ENCODE measurements at regions not wholly inside any gene's neighbourhood (a gene's known extent, or its start where the extent isn't known, plus 50 kb on each side); places are given as distances from the start of the nearest gene placed in this dataset.

GRCh38 chr10:3527869-3528268 lies 257.1 kb downstream of the KLF6 start:
- H4K20me1 ChIP-seq: no peaks in the 10 kb centered on the region
- H3K9ac ChIP-seq: no peak overlapping the region
- no peaks in the 10 kb centered on the region for H3K27me3 ChIP-seq
- TF ChIP-seq Cebpa-rat (IDR thresholded peaks at IDR 0.05): no peak
- peaks cover 0 to 39% (median 37%) of the 10 kb centered on the region in 11 experiments; a peak in 19 of 22 replicates for H3K9me3 ChIP-seq (replicated peaks in 1 of 11)
- peak overlapping the region in 8 of 11 experiments; percentile 27 to 74 (median 52); a peak in 12 of 22 replicates for H3K4me2 ChIP-seq
- H3K27ac ChIP-seq: peak overlapping the region in 1 of 11 experiments; percentile 63; a peak in 1 of 22 replicates
- no peak overlapping the region for H3K4me3 ChIP-seq
- peaks cover 34 to 72% (median 57%) of the 10 kb centered on the region in 10 experiments for H3K4me1 ChIP-seq
- H3K36me3 ChIP-seq: peaks cover 0 to 13% (median 0%) of the 10 kb centered on the region in 11 experiments; a peak in 3 of 22 replicates

DNA sequence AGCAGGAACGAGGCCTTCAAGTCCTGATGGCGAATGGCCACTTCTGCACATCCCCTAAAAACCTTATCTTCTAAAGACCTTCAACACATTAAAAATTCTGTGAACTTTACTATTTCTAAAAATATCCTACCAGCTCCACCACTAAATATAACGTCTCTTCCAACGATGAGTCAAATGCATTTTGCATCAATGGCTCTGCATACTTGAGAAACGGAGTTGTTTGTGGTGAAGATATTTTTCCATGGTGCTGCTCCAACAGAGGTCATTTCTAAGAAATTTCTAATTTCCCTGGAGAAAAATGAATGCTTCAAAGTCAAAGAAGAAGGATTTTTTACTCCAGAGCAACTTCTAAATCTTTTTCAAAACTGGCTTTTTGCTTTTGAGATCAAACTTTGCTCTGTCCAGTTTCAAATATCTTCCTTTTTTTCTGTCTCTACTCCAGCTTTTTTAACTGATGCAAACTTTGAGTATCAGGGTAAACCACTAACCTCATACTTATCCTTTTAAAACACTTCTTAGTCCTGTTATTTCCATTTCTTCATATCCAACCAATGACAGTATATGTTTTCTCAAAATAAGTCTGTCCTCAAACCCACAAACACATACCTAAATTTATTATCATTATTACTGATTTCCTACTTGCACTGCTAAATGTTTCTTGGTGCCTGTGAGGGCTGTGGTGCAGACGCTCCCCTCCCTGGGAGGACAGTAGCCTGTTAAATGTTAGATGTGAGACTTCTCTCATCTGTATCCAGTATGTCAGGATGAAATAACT lies 258.1 kb downstream of the KLF6 start:
- H3K4me2 ChIP-seq: peak overlapping the region; percentile 27 to 74 (median 50)

DNA sequence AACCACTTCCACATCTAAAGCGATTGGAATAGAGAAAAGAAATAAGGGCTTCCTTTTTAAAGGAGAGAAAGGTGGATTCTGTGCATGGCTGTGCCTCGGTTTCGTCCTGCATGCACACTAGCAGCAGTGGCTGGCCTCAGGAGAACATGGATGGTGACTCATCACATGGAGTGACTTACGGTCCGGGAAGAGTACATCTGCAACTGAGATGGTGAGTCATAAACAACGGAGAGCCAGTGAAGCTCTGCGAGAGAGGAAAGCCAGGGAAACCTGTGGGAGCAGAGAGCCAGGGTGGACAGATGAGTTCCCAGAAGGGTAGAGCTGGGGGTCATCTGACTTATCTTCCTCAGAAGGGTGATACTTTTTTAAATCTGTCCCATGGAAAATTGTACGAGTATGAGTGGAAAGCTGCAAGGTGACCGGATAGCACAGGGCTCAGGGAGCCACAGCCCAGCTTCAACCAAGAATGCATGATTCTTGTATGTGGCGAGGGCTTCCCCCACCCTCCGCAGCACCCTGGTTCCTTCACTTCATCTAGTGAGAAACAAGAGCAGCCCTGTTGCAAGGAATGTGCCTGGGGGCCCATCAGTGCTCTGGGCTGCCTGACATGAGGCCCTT lies 259.1 kb downstream of the KLF6 start:
- peaks cover 0 to 13% (median 0%) of the 10 kb centered on the region in 11 experiments; a peak in 3 of 22 replicates for H3K36me3 ChIP-seq
- no peak overlapping the region for H3K9ac ChIP-seq
- H3K4me1 ChIP-seq: peaks cover 26 to 53% (median 40%) of the 10 kb centered on the region in 10 experiments
- no peaks in the 10 kb centered on the region for H4K20me1 ChIP-seq
- H3K4me3 ChIP-seq: peak overlapping the region in 4 of 10 experiments; percentile 4 to 33 (median 6); a peak in 3 of 20 replicates
- H3K27me3 ChIP-seq: no peaks in the 10 kb centered on the region
- peaks cover 0 to 58% (median 53%) of the 10 kb centered on the region in 11 experiments; a peak in 19 of 22 replicates for H3K9me3 ChIP-seq (replicated peaks in 1 of 11)
- TF ChIP-seq Cebpa-rat (IDR thresholded peaks at IDR 0.05): no peak
- H3K27ac ChIP-seq: peak overlapping the region in 4 of 11 experiments; percentile 6 to 32 (median 19); a peak in 4 of 22 replicates
- peak overlapping the region in 7 of 11 experiments; percentile 27 to 74 (median 57); a peak in 10 of 22 replicates for H3K4me2 ChIP-seq

More for the DNA sequence above, 258.1 kb downstream of the KLF6 start:
- TF ChIP-seq Cebpa-rat (IDR thresholded peaks at IDR 0.05): no peak
- H3K4me1 ChIP-seq: peaks cover 26 to 62% (median 48%) of the 10 kb centered on the region in 10 experiments
- H3K9ac ChIP-seq: peak overlapping the region in 3 of 11 experiments; percentile 28 to 54 (median 34); a peak in 2 of 22 replicates
- H4K20me1 ChIP-seq: no peaks in the 10 kb centered on the region
- H3K27me3 ChIP-seq: no peaks in the 10 kb centered on the region
- H3K4me3 ChIP-seq: peak overlapping the region in 3 of 10 experiments; percentile 5 to 33 (median 7); a peak in 2 of 20 replicates
- peak overlapping the region in 9 of 11 experiments; percentile 6 to 63 (median 31); a peak in 10 of 22 replicates for H3K27ac ChIP-seq
- peaks cover 0 to 13% (median 0%) of the 10 kb centered on the region in 11 experiments; a peak in 3 of 22 replicates for H3K36me3 ChIP-seq
- H3K9me3 ChIP-seq (replicated peaks in 1 of 11): peaks cover 0 to 48% (median 47%) of the 10 kb centered on the region in 11 experiments; a peak in 19 of 22 replicates

- Histone ChIP-seq H3K4me3 (no peak overlapping the region), H4K20me1 (no peaks in the 10 kb centered on the region), H3K27ac (no peak overlapping the region), H3K4me1 (peaks cover 22 to 41% (median 35%) of the 10 kb centered on the region in 10 experiments), H3K9ac (no peak overlapping the region), H3K27me3 (no peaks in the 10 kb centered on the region), H3K9me3 (replicated peaks in 1 of 11) (peaks cover 7 to 74% (median 67%) of the 10 kb centered on the region in 11 experiments; a peak in 20 of 22 replicates), H3K4me2 (no peak overlapping the region), H3K36me3 (peaks cover 0 to 13% (median 0%) of the 10 kb centered on the region in 11 experiments; a peak in 3 of 22 replicates)
- no peak for TF ChIP-seq Cebpa-rat (IDR thresholded peaks at IDR 0.05)
Measured at GRCh38 chr10:3524086-3524960, 260.7 kb downstream of the KLF6 start.

DNA sequence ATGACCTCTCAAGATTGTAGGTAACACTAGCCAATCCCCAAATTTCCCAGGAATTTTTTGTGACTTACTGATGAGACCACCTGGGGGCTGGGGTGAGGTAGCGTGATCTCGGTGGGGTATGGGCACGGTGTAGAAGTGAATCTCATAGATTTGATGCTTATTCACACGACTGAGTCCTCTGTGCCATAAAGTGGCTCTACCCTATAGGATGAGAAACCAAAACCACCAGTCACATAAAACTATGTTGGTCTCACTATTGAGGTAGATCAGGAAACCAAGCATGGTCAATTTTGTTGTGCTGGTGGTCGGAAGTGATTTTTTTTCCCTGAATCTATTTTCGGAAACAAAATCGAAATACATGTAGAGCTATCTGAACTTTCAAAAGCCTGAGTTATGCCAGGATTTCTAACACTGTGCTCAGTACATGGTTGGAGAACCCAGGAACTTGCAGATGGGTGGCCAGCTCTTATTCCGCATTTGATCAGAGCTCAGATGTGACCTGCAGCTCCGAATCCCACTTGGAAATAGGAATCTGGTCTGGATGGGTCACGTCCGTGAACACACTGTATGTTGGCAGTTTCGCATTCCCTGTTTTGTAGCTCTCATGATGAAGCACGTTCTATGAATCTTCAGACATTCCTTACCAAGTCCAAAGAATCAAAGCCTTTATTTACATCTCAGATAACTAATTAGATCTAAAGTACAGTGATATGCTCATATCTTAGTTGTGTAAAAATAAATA lies 261.5 kb downstream of the KLF6 start:
- Histone ChIP-seq H3K4me2 (peak overlapping the region in 4 of 11 experiments; percentile 13 to 45 (median 22); a peak in 5 of 22 replicates), H3K36me3 (peaks cover 0 to 13% (median 0%) of the 10 kb centered on the region in 11 experiments; a peak in 3 of 22 replicates), H4K20me1 (no peaks in the 10 kb centered on the region), H3K9ac (no peak overlapping the region), H3K4me3 (no peak overlapping the region), H3K9me3 (replicated peaks in 1 of 11) (peaks cover 15 to 83% (median 75%) of the 10 kb centered on the region in 11 experiments), H3K4me1 (peaks cover 16 to 33% (median 29%) of the 10 kb centered on the region in 10 experiments), H3K27ac (no peak overlapping the region), H3K27me3 (no peaks in the 10 kb centered on the region)
- TF ChIP-seq Cebpa-rat (IDR thresholded peaks at IDR 0.05): no peak

GRCh38 chr10:3516923-3517255 lies 268.1 kb downstream of the KLF6 start:
- Histone ChIP-seq H3K9ac (no peak overlapping the region), H3K4me3 (no peak overlapping the region), H3K27me3 (no peaks in the 10 kb centered on the region), H3K9me3 (replicated peaks in 1 of 11) (peaks cover 43 to 86% (median 74%) of the 10 kb centered on the region in 11 experiments), H3K4me2 (no peak overlapping the region), H4K20me1 (no peaks in the 10 kb centered on the region), H3K4me1 (no peaks in the 10 kb centered on the region), H3K27ac (no peak overlapping the region), H3K36me3 (peaks cover 0 to 9% (median 0%) of the 10 kb centered on the region in 11 experiments; a peak in 1 of 22 replicates)
- TF ChIP-seq Cebpa-rat (IDR thresholded peaks at IDR 0.05): no peak

- Histone ChIP-seq H3K4me1 (no peaks in the 10 kb centered on the region), H3K4me3 (no peak overlapping the region), H3K27me3 (no peaks in the 10 kb centered on the region), H3K4me2 (no peak overlapping the region), H4K20me1 (no peaks in the 10 kb centered on the region), H3K9ac (no peak overlapping the region), H3K9me3 (replicated peaks in 1 of 11) (peaks cover 43 to 83% (median 74%) of the 10 kb centered on the region in 11 experiments), H3K36me3 (peaks cover 0 to 9% (median 0%) of the 10 kb centered on the region in 11 experiments; a peak in 1 of 22 replicates), H3K27ac (no peak overlapping the region)
- no peak for TF ChIP-seq Cebpa-rat (IDR thresholded peaks at IDR 0.05)
Measured at GRCh38 chr10:3516234-3516922, 268.6 kb downstream of the KLF6 start.
